H9 (cell line): ENCODE measurements at regions not wholly inside any gene's neighbourhood (a gene's known extent, or its start where the extent isn't known, plus 50 kb on each side); places are given as distances from the start of the nearest gene placed in this dataset.

Experiments
- DNase-seq: peaks from one replicate; pipeline ENCODE4 v3.0.0-alpha.2; 2017
- H2AFZ ChIP-seq: one replicate; pipeline ENCODE4 v1.6.1; 2013; ENCODE audit warnings: mild to moderate bottlenecking, low read length, control low read depth, moderate library complexity
- H2AK5ac ChIP-seq: 2 replicates; pipeline ENCODE4 v1.6.1; 2013; ENCODE audit warnings: low read length, control low read depth, mixed read lengths; ENCODE audit not compliant: insufficient read length
- H2BK120ac ChIP-seq: one replicate; pipeline ENCODE4 v1.6.1; 2013; ENCODE audit warnings: low read depth, mild to moderate bottlenecking, low read length, control low read depth, inconsistent platforms; ENCODE audit not compliant: poor library complexity, severe bottlenecking
- H2BK12ac ChIP-seq: 2 replicates; pipeline ENCODE4 v1.6.1; 2013; ENCODE audit warnings: low read length, control low read depth, mixed read lengths, low read depth; ENCODE audit not compliant: insufficient read length
- H2BK15ac ChIP-seq: 2 replicates; pipeline ENCODE4 v1.6.1; 2013; ENCODE audit warnings: low read depth, low read length, control low read depth
- H2BK20ac ChIP-seq: one replicate; pipeline ENCODE4 v1.6.1; 2013; ENCODE audit warnings: low read depth, mild to moderate bottlenecking, low read length, control low read depth, inconsistent platforms; ENCODE audit not compliant: poor library complexity, severe bottlenecking
- H2BK5ac ChIP-seq: 2 replicates; pipeline ENCODE4 v1.6.1; 2013; ENCODE audit warnings: low read length, control low read depth, mixed read lengths; ENCODE audit not compliant: insufficient read length
- H3K14ac ChIP-seq: 2 replicates; pipeline ENCODE4 v1.6.1; 2013; ENCODE audit warnings: low read length, control low read depth; ENCODE audit not compliant: insufficient read depth
- H3K18ac ChIP-seq: 2 replicates; pipeline ENCODE4 v1.6.1; 2013; ENCODE audit warnings: low read depth, mild to moderate bottlenecking, mixed read lengths, low read length, control low read depth; ENCODE audit not compliant: insufficient read length
- H3K23ac ChIP-seq: 2 replicates; pipeline ENCODE4 v1.6.1; 2013; ENCODE audit warnings: low read length, control low read depth, mixed read lengths, low read depth; ENCODE audit not compliant: insufficient read length
- H3K23me2 ChIP-seq: 2 replicates; pipeline ENCODE4 v1.6.1; 2013; ENCODE audit warnings: low read depth, mild to moderate bottlenecking, mixed read lengths, low read length, control low read depth; ENCODE audit not compliant: insufficient read length, poor library complexity, severe bottlenecking
- H3K27ac ChIP-seq: 2 replicates; pipeline ENCODE4 v1.5.1; 2013; ENCODE audit warnings: low read length, control low read depth, mixed read lengths, low read depth; ENCODE audit not compliant: insufficient read length
- H3K27me3 ChIP-seq: 2 replicates; pipeline ENCODE4 v1.6.1; 2013; ENCODE audit warnings: low read length, control low read depth, inconsistent platforms; ENCODE audit not compliant: insufficient read depth
- H3K4ac ChIP-seq: 2 replicates; pipeline ENCODE4 v1.6.1; 2013; ENCODE audit warnings: low read depth, mild to moderate bottlenecking, control low read depth, inconsistent platforms, low read length, moderate library complexity
- H3K4me1 ChIP-seq: 2 replicates; pipeline ENCODE4 v1.6.1; 2013; ENCODE audit warnings: low read length, control low read depth, inconsistent platforms; ENCODE audit not compliant: insufficient read depth
- H3K4me2 ChIP-seq: 2 replicates; pipeline ENCODE4 v1.6.1; 2013; ENCODE audit warnings: low read length, control low read depth, mixed read lengths; ENCODE audit not compliant: insufficient read length, insufficient read depth
- H3K56ac ChIP-seq: 2 replicates; pipeline ENCODE4 v1.6.1; 2013; ENCODE audit warnings: low read depth, mild to moderate bottlenecking, mixed read lengths, low read length, control low read depth; ENCODE audit not compliant: insufficient read length
- H3K79me1 ChIP-seq: 2 replicates; pipeline ENCODE4 v1.6.1; 2013; ENCODE audit warnings: low read depth, mild to moderate bottlenecking, moderate library complexity, low read length, control low read depth, inconsistent platforms; ENCODE audit not compliant: insufficient read depth, poor library complexity, severe bottlenecking
- H3K79me2 ChIP-seq: 2 replicates; pipeline ENCODE4 v1.6.1; 2013; ENCODE audit warnings: low read length, control low read depth, inconsistent platforms; ENCODE audit not compliant: insufficient read depth
- H3K9ac ChIP-seq: 2 replicates; pipeline ENCODE4 v1.6.1; 2013; ENCODE audit warnings: low read length, control low read depth, mixed read lengths; ENCODE audit not compliant: insufficient read length; ENCODE audit errors: extremely low read depth
- H3K9me3 ChIP-seq: one replicate; pipeline ENCODE4 v1.6.1; 2013; ENCODE audit warnings: low read depth, low read length, inconsistent platforms; ENCODE audit not compliant: control insufficient read depth
- H3T11ph ChIP-seq: one replicate; pipeline ENCODE4 v1.6.1; 2013; ENCODE audit warnings: mild to moderate bottlenecking, low read length, control low read depth, inconsistent platforms
- H4K20me1 ChIP-seq: one replicate; pipeline ENCODE4 v1.6.1; 2013; ENCODE audit not compliant: control insufficient read depth, insufficient read length, insufficient read depth
- H4K5ac ChIP-seq: 2 replicates; pipeline ENCODE4 v1.6.1; 2013; ENCODE audit warnings: low read depth, mild to moderate bottlenecking, mixed read lengths, low read length, control low read depth; ENCODE audit not compliant: insufficient read length
- H4K8ac ChIP-seq: replicated peaks from 2 replicates; pipeline ENCODE4 v1.6.1; 2013; ENCODE audit warnings: low read length, control low read depth, mixed read lengths, low read depth; ENCODE audit not compliant: insufficient read length
- H4K91ac ChIP-seq: 2 replicates; pipeline ENCODE4 v1.6.1; 2013; ENCODE audit warnings: low read depth, mild to moderate bottlenecking, moderate library complexity, mixed read lengths, low read length, control low read depth; ENCODE audit not compliant: insufficient read length
- H3K27ac Mint-ChIP-seq, 3 experiments: 2 replicates in 2 of 3; 3 replicates in 1 of 3; pipeline ENCODE4 v1.8.0; 2020 to 2021; ENCODE audit warnings: mixed read lengths in 3 of 3, mild to moderate bottlenecking in 1 of 3, moderate library complexity in 1 of 3
- H3K27me3 Mint-ChIP-seq: 2 replicates; pipeline ENCODE4 v1.8.0; 2021; ENCODE audit warnings: low read depth, mild to moderate bottlenecking, moderate library complexity, mixed read lengths
- H3K36me3 Mint-ChIP-seq, 3 experiments: 2 replicates in 2 of 3; 3 replicates in 1 of 3; pipeline ENCODE4 v1.8.0; 2020 to 2021; ENCODE audit warnings: low read depth in 3 of 3, mixed read lengths in 3 of 3; ENCODE audit not compliant: insufficient read depth in 1 of 3
- H3K4me1 Mint-ChIP-seq, 2 experiments: 2 replicates each; pipeline ENCODE4 v1.8.0; 2020; ENCODE audit warnings: mixed read lengths in 2 of 2
- H3K4me3 Mint-ChIP-seq, 2 experiments: 2 replicates in 1 of 2; 3 replicates in 1 of 2; pipeline ENCODE4 v1.8.0; 2020 to 2021; ENCODE audit warnings: mild to moderate bottlenecking in 2 of 2, mixed read lengths in 2 of 2, moderate library complexity in 1 of 2
- H3K9me3 Mint-ChIP-seq, 2 experiments: 2 replicates in 1 of 2; 3 replicates in 1 of 2; pipeline ENCODE4 v1.8.0; 2020; ENCODE audit warnings: mild to moderate bottlenecking in 2 of 2, mixed read lengths in 2 of 2, moderate library complexity in 1 of 2
- WGBS: extraction: QIAGEN DNeasy Blood & Tissue Kit; methylation state at CpG from one replicate; pipeline ENCODE4 v1.1.7; 2013; ENCODE audit warnings: missing lambda C conversion rate, low lambda C conversion rate, mixed read lengths; ENCODE audit not compliant: insufficient read length; ENCODE audit errors: extremely low coverage; 5-methylcytosine and 5-hydroxymethylcytosine counted together
- TF ChIP-seq, protein P1 (sequence below): fragments of 200-600 bp; sonication (generic); conservative IDR thresholded peaks from 3 replicates; pipeline ENCODE4 v1.8.0; 2021; ENCODE audit warnings: antibody characterized with exemption, mild to moderate bottlenecking

DNA sequence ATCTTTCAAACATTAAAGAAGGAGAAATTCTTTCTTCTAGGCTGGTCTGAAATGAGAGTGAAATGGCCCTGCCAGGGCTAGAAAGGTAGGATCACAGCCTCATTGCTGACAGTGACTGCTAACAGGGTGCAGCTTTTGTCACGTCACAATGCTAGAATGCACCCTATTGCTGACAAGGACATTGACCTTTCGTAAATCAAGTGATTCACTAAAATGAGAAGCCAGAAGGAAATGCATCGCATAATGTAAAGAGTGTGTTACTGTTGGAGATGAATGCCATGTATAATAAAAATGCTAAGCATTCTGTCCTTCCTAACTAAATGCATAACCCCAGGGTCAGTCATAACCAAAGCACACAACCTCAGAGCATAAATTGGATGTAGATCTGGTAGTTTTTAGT is 732.9 kb downstream of the TDRD15 start:
- H2BK15ac ChIP-seq, result no peak overlapping the region
- H3K4me1 ChIP-seq, result no peaks in the 10 kb centered on the region
- H3K27me3 ChIP-seq, result no peaks in the 10 kb centered on the region
- H3K14ac ChIP-seq, result no peak overlapping the region
- H2BK5ac ChIP-seq, result no peak overlapping the region
- no peak overlapping the region for H2BK120ac ChIP-seq
- H3K23ac ChIP-seq, result no peak overlapping the region
- H3K18ac ChIP-seq, result no peak overlapping the region
- no peak overlapping the region for H3K4ac ChIP-seq
- H2AFZ ChIP-seq, result no peak overlapping the region
- no peak overlapping the region for H3K9ac ChIP-seq
- peaks cover 9 to 11% of the 10 kb centered on the region in 2 experiments for H3K4me1 Mint-ChIP-seq
- H3K4me2 ChIP-seq, result no peak overlapping the region
- H4K91ac ChIP-seq, result no peak overlapping the region
- peaks cover 0 to 2% of the 10 kb centered on the region in 2 experiments; a peak in 1 of 5 replicates for H3K9me3 Mint-ChIP-seq
- H3K4me3 Mint-ChIP-seq, result no peak overlapping the region
- no peak overlapping the region; a peak in 1 of 7 replicates for H3K27ac Mint-ChIP-seq
- no peak overlapping the region for H3K56ac ChIP-seq
- H3K36me3 Mint-ChIP-seq, result no peaks in the 10 kb centered on the region; a peak in 1 of 7 replicates
- H2BK12ac ChIP-seq, result no peak overlapping the region
- H4K20me1 ChIP-seq, result no peaks in the 10 kb centered on the region
- H2AK5ac ChIP-seq, result no peak overlapping the region
- H4K5ac ChIP-seq, result no peak overlapping the region
- H3K27ac ChIP-seq, result no peak overlapping the region
- TF ChIP-seq, protein P1, sequence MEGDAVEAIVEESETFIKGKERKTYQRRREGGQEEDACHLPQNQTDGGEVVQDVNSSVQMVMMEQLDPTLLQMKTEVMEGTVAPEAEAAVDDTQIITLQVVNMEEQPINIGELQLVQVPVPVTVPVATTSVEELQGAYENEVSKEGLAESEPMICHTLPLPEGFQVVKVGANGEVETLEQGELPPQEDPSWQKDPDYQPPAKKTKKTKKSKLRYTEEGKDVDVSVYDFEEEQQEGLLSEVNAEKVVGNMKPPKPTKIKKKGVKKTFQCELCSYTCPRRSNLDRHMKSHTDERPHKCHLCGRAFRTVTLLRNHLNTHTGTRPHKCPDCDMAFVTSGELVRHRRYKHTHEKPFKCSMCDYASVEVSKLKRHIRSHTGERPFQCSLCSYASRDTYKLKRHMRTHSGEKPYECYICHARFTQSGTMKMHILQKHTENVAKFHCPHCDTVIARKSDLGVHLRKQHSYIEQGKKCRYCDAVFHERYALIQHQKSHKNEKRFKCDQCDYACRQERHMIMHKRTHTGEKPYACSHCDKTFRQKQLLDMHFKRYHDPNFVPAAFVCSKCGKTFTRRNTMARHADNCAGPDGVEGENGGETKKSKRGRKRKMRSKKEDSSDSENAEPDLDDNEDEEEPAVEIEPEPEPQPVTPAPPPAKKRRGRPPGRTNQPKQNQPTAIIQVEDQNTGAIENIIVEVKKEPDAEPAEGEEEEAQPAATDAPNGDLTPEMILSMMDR, result no peak
- H3K79me2 ChIP-seq, result no peaks in the 10 kb centered on the region
- no peaks in the 10 kb centered on the region for H3K27me3 Mint-ChIP-seq
- H3K9me3 ChIP-seq, result no peaks in the 10 kb centered on the region
- H2BK20ac ChIP-seq, result no peak overlapping the region
- no peak for DNase-seq
- no peak overlapping the region for H3T11ph ChIP-seq
- H3K79me1 ChIP-seq, result no peaks in the 10 kb centered on the region
- WGBS, result no CpG with 5 or more reads among the region's 3 CpGs
- H3K23me2 ChIP-seq, result no peaks in the 10 kb centered on the region
- no peak overlapping the region for H4K8ac ChIP-seq
